Ishikawa (cell line): ENCODE measurements at regions not wholly inside any gene's neighbourhood (a gene's known extent, or its start where the extent isn't known, plus 50 kb on each side); places are given as distances from the start of the nearest gene placed in this dataset.

Experiments
- CEBPB ChIP-seq: IDR thresholded peaks from 2 replicates; pipeline ENCODE4 v1.6.1; 2012
- CREB1 ChIP-seq: IDR thresholded peaks from 2 replicates; pipeline ENCODE4 v1.6.1; 2012; ENCODE audit warnings: low read depth
- EGR1 ChIP-seq: IDR thresholded peaks from 2 replicates; pipeline ENCODE4 v1.6.1; 2012
- EP300 ChIP-seq: IDR thresholded peaks from 2 replicates; pipeline ENCODE4 v1.6.1; 2012; ENCODE audit warnings: borderline replicate concordance
- FOXM1 ChIP-seq: IDR thresholded peaks from 2 replicates; pipeline ENCODE4 v1.6.1; 2012; ENCODE audit warnings: low read depth, borderline replicate concordance
- MAX ChIP-seq: IDR thresholded peaks from 2 replicates; pipeline ENCODE4 v1.6.1; 2012
- NFIC ChIP-seq: IDR thresholded peaks from 2 replicates; pipeline ENCODE4 v1.6.1; 2012
- RAD21 ChIP-seq: IDR thresholded peaks from 2 replicates; pipeline ENCODE4 v1.6.1; 2012; ENCODE audit warnings: low read depth
- REST ChIP-seq: IDR thresholded peaks from 2 replicates; pipeline ENCODE4 v1.6.1; 2012; ENCODE audit warnings: low read depth, mild to moderate bottlenecking
- TAF1 ChIP-seq: IDR thresholded peaks from 2 replicates; pipeline ENCODE4 v1.6.1; 2012; ENCODE audit warnings: low read depth, mild to moderate bottlenecking
- TCF12 ChIP-seq: IDR thresholded peaks from 2 replicates; pipeline ENCODE4 v1.6.1; 2012; ENCODE audit warnings: low read depth
- TEAD4 ChIP-seq: IDR thresholded peaks from 2 replicates; pipeline ENCODE4 v1.6.1; 2012
- USF1 ChIP-seq: IDR thresholded peaks from 2 replicates; pipeline ENCODE4 v1.6.1; 2012
- YY1 ChIP-seq: IDR thresholded peaks from 2 replicates; pipeline ENCODE4 v1.6.1; 2012; ENCODE audit warnings: low read depth
- ZBTB7A ChIP-seq: IDR thresholded peaks from 2 replicates; pipeline ENCODE4 v1.6.1; 2012; ENCODE audit warnings: low read depth

- TF ChIP-seq NFIC (no peak), TEAD4 (no peak), CEBPB (no peak), USF1 (no peak), REST (no peak), CREB1 (no peak), EGR1 (no peak), EP300 (no peak), YY1 (no peak), TAF1 (no peak)
These were observed 320.0 kb upstream of the ROBO1 start for GRCh38 chr3:80087767-80088166.

- TF ChIP-seq TEAD4 = no peak
- no peak for TF ChIP-seq RAD21
- no peak for TF ChIP-seq ZBTB7A
- TF ChIP-seq CEBPB = no peak
- TF ChIP-seq TAF1 = no peak
These were observed 318.6 kb upstream of the ROBO1 start for GRCh38 chr3:80086426-80086825.

GRCh38 chr3:80079886-80080285, 312.1 kb upstream of the ROBO1 start:
- no peak for TF ChIP-seq REST
- TF ChIP-seq EP300 = no peak
- TF ChIP-seq YY1 = no peak
- no peak for TF ChIP-seq TEAD4
- no peak for TF ChIP-seq CREB1
- no peak for TF ChIP-seq TAF1
- no peak for TF ChIP-seq USF1
- no peak for TF ChIP-seq CEBPB

GRCh38 chr3:80068459-80068858, 300.7 kb upstream of the ROBO1 start:
- no peak for TF ChIP-seq YY1
- TF ChIP-seq EGR1 = no peak
- no peak for TF ChIP-seq USF1
- no peak for TF ChIP-seq MAX
- TF ChIP-seq NFIC = no peak
- TF ChIP-seq CEBPB = no peak
- TF ChIP-seq TAF1 = no peak
- no peak for TF ChIP-seq CREB1
- TF ChIP-seq FOXM1 = no peak
- TF ChIP-seq REST = no peak
- no peak for TF ChIP-seq EP300
- no peak for TF ChIP-seq RAD21
- no peak for TF ChIP-seq TEAD4
- no peak for TF ChIP-seq ZBTB7A
- TF ChIP-seq TCF12 = no peak

- no peak for TF ChIP-seq CEBPB
- TF ChIP-seq YY1 = no peak
- no peak for TF ChIP-seq EGR1
- TF ChIP-seq USF1 = no peak
- no peak for TF ChIP-seq CREB1
- no peak for TF ChIP-seq RAD21
- no peak for TF ChIP-seq NFIC
- no peak for TF ChIP-seq TAF1
These were observed 295.7 kb upstream of the ROBO1 start for GRCh38 chr3:80063535-80063934.
